ENCODE measurements at regions not wholly inside any gene's neighbourhood (a gene's known extent, or its start where the extent isn't known, plus 50 kb on each side); places are given as distances from the start of the nearest gene placed in this dataset.
"Not testable (repeated sequence)": the region's sequence is repeated elsewhere in the genome, so short reads cannot be mapped to it uniquely, and the experiment has no call there.

GRCh38 chr9:64130325-64130724 lies 1154.7 kb downstream of the FOXD4L5 start:
- DNase-seq (ENCODE audit: low spot score) = not testable (repeated sequence)

- DNase-seq (ENCODE audit: low spot score) = no peak
Measured at GRCh38 chr9:64128572-64128971, 1156.4 kb downstream of the FOXD4L5 start.

GRCh38 chr9:64121602-64122001 lies 1163.4 kb downstream of the FOXD4L5 start:
- not testable (repeated sequence) for DNase-seq (ENCODE audit: low spot score)

- DNase-seq (ENCODE audit: low spot score) = not testable (repeated sequence)
Measured at GRCh38 chr9:64117329-64117728, 1167.7 kb downstream of the FOXD4L5 start.

- not testable (repeated sequence) for DNase-seq (ENCODE audit: low spot score)
Measured at GRCh38 chr9:64107867-64108266, 1177.1 kb downstream of the FOXD4L5 start.

GRCh38 chr9:64107211-64107610 lies 1177.8 kb downstream of the FOXD4L5 start:
- DNase-seq (ENCODE audit: low spot score) = not testable (repeated sequence)

- DNase-seq (ENCODE audit: low spot score) = not testable (repeated sequence)
Measured at GRCh38 chr9:64105193-64105592, 1179.8 kb downstream of the FOXD4L5 start.

GRCh38 chr9:64101504-64101903 lies 1183.5 kb downstream of the FOXD4L5 start:
- DNase-seq (ENCODE audit: low spot score) = not testable (repeated sequence)

- not testable (repeated sequence) for DNase-seq (ENCODE audit: low spot score)
Measured at GRCh38 chr9:64100571-64101155, 1184.3 kb downstream of the FOXD4L5 start.

GRCh38 chr9:64085998-64086397 lies 1199.0 kb downstream of the FOXD4L5 start:
- not testable (repeated sequence) for DNase-seq (ENCODE audit: low spot score)

- not testable (repeated sequence) for DNase-seq (ENCODE audit: low spot score)
Measured at GRCh38 chr9:64071358-64072253, 1213.4 kb downstream of the FOXD4L5 start.

GRCh38 chr9:64070611-64071357 lies 1214.2 kb downstream of the FOXD4L5 start:
- DNase-seq (ENCODE audit: low spot score) = not testable (repeated sequence)

GRCh38 chr9:64070083-64070482 lies 1214.9 kb downstream of the FOXD4L5 start:
- DNase-seq (ENCODE audit: low spot score) = not testable (repeated sequence)

GRCh38 chr9:64066736-64067368 lies 1218.2 kb downstream of the FOXD4L5 start:
- no peak for DNase-seq (ENCODE audit: low spot score)

GRCh38 chr9:64061013-64061627 lies 1223.9 kb downstream of the FOXD4L5 start:
- no peak for DNase-seq (ENCODE audit: low spot score)

- not testable (repeated sequence) for DNase-seq (ENCODE audit: low spot score)
Measured at GRCh38 chr9:64058070-64058469, 1226.9 kb downstream of the FOXD4L5 start.

- no peak for DNase-seq (ENCODE audit: low spot score)
Measured at GRCh38 chr9:64057553-64057952, 1227.5 kb downstream of the FOXD4L5 start.

GRCh38 chr9:64028925-64029324 lies 1256.1 kb downstream of the FOXD4L5 start:
- not testable (repeated sequence) for DNase-seq (ENCODE audit: low spot score)

GRCh38 chr9:64020696-64021491 lies 1264.1 kb downstream of the FOXD4L5 start:
- not testable (repeated sequence) for DNase-seq (ENCODE audit: low spot score)

- not testable (repeated sequence) for DNase-seq (ENCODE audit: low spot score)
Measured at GRCh38 chr9:64017666-64018065, 1267.3 kb downstream of the FOXD4L5 start.
